Hepatocyte (in vitro differentiated cells): ENCODE measurements at regions not wholly inside any gene's neighbourhood (a gene's known extent, or its start where the extent isn't known, plus 50 kb on each side); places are given as distances from the start of the nearest gene placed in this dataset.

Experiments used
- EZH2 ChIP-seq: fragments of 200-600 bp; sonication (generic); IDR thresholded peaks from 2 replicates; pipeline ENCODE4 v1.6.1; 2016; ENCODE audit warnings: antibody characterized with exemption, mild to moderate bottlenecking, borderline replicate concordance
- EZH2phosphoT487 ChIP-seq: fragments of 200-600 bp; sonication (generic); IDR thresholded peaks from one replicate; pipeline ENCODE4 v1.6.1; 2018; ENCODE audit warnings: antibody characterized with exemption, mild to moderate bottlenecking, low read depth, moderate library complexity; ENCODE audit not compliant: unreplicated experiment, severe bottlenecking
- TF ChIP-seq, protein P1 (sequence below): fragments of 200-600 bp; sonication (generic); IDR thresholded peaks from 2 replicates; pipeline ENCODE4 v1.5.1; 2016; ENCODE audit warnings: antibody characterized with exemption, mild to moderate bottlenecking; ENCODE audit not compliant: poor library complexity

DNA sequence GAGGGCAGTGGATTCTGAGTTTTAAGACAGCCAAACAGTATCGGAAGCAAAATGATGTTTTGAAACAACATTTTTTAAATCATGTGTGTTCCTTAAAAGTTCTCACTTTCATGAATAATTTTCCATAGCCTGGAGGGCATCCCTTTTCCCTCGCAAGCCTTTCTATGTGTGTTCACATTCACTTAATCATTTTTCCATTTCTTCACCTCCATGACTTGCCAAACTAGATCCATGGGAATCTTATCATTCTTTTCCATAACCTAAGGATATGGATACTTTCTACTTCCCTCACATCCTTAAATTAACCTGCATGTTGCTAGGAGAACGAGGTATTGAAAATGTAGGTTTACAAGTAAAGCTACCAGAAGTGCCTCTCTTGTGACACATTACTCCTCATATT lies 94.2 kb upstream of the NPVF start:
- TF ChIP-seq EZH2, result no peak
- TF ChIP-seq, protein P1, sequence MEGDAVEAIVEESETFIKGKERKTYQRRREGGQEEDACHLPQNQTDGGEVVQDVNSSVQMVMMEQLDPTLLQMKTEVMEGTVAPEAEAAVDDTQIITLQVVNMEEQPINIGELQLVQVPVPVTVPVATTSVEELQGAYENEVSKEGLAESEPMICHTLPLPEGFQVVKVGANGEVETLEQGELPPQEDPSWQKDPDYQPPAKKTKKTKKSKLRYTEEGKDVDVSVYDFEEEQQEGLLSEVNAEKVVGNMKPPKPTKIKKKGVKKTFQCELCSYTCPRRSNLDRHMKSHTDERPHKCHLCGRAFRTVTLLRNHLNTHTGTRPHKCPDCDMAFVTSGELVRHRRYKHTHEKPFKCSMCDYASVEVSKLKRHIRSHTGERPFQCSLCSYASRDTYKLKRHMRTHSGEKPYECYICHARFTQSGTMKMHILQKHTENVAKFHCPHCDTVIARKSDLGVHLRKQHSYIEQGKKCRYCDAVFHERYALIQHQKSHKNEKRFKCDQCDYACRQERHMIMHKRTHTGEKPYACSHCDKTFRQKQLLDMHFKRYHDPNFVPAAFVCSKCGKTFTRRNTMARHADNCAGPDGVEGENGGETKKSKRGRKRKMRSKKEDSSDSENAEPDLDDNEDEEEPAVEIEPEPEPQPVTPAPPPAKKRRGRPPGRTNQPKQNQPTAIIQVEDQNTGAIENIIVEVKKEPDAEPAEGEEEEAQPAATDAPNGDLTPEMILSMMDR, result no peak
- TF ChIP-seq EZH2phosphoT487, result no peak
